Spleen (tissue), 7 donors: ENCODE measurements at regions not wholly inside any gene's neighbourhood (a gene's known extent, or its start where the extent isn't known, plus 50 kb on each side); places are given as distances from the start of the nearest gene placed in this dataset.

Source experiments
- POLR2A ChIP-seq, 3 donors: fragments of 450-650 bp; IDR thresholded peaks; one replicate each; pipeline ENCODE4 v1.5.1; 2017; ENCODE audit warnings: antibody characterized with exemption in 3 of 3, mild to moderate bottlenecking in 1 of 3
- TF ChIP-seq, protein P1 (sequence below), 11 experiments: fragments of 200-600 bp in 7 of 11; fragments of 450-650 bp in 4 of 11; sonication (generic) in 4 of 11; IDR thresholded peaks in 8 of 11; conservative IDR thresholded peaks in 3 of 11; 1 replicate in 7 of 11; 2 replicates in 4 of 11; pipeline versions ENCODE4 v1.4.0 to v1.8.0; 2016 to 2021; ENCODE audit warnings: antibody characterized with exemption in 11 of 11, inconsistent platforms in 4 of 11, mild to moderate bottlenecking in 1 of 11
- donor health status: DM: no; HTN: no; CAD: no; lungs with moderate emphysema.
- donor health status: DM: no; HTN: no; CAD: no.
- donor health status: DM: no; HTN: no; CAD: no.

DNA sequence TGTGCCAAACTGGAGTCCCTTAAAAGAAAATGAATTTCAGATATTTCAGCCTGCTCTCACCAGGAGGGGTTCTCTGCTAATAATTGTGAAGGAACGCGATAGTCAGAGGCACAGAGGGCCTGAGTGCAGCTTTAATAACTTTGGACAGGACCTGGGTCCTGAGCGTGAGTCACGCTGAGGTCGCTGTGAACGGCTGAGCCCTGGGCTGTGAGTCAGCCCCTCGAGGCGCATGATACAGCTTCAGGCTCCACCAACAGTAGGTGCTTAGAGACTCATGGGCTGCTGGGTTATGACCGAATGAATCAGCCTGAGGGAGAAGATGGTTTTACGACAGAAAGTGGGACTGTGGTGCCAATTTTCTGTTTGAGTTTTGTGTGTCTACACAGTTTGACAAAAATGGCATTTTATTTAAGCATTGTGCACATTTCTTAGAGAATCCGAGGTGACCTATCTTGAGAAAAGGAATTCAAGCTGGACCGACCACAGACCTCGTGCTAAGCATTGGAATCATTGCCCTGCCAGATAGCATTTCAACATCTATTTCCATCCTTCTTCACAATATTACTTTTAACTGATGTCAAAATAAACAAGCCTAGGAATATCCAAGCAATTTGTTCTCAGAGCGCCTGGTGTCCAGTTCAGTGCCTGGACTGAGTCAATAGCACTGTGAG lies 183.0 kb downstream of the THBS2 start:
- TF ChIP-seq, protein P1, sequence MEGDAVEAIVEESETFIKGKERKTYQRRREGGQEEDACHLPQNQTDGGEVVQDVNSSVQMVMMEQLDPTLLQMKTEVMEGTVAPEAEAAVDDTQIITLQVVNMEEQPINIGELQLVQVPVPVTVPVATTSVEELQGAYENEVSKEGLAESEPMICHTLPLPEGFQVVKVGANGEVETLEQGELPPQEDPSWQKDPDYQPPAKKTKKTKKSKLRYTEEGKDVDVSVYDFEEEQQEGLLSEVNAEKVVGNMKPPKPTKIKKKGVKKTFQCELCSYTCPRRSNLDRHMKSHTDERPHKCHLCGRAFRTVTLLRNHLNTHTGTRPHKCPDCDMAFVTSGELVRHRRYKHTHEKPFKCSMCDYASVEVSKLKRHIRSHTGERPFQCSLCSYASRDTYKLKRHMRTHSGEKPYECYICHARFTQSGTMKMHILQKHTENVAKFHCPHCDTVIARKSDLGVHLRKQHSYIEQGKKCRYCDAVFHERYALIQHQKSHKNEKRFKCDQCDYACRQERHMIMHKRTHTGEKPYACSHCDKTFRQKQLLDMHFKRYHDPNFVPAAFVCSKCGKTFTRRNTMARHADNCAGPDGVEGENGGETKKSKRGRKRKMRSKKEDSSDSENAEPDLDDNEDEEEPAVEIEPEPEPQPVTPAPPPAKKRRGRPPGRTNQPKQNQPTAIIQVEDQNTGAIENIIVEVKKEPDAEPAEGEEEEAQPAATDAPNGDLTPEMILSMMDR (IDR thresholded peaks at IDR 0.05 in 8 of 11, conservative IDR thresholded peaks at IDR 0.05 in 3 of 11), result no peak
- TF ChIP-seq POLR2A (IDR thresholded peaks at IDR 0.05), result no peak
